MM.1S (cell line): ENCODE measurements at regions not wholly inside any gene's neighbourhood (a gene's known extent, or its start where the extent isn't known, plus 50 kb on each side); places are given as distances from the start of the nearest gene placed in this dataset.

Experiments
- DNase-seq: peaks from one replicate; pipeline ENCODE4 v3.0.0-alpha.2; 2015
- H2AFZ ChIP-seq: fragments of 300-600 bp; sonication (generic); 2 replicates; pipeline ENCODE4 v1.6.0; 2016; ENCODE audit warnings: antibody characterized with exemption, low read length
- H3F3A ChIP-seq: fragments of 300-600 bp; sonication (generic); 2 replicates; pipeline ENCODE4 v1.6.1; 2016; ENCODE audit warnings: mild to moderate bottlenecking, antibody characterized with exemption, low read length, moderate library complexity, mixed read lengths; ENCODE audit not compliant: insufficient read depth
- H3K27ac ChIP-seq: fragments of 300-600 bp; sonication (generic); 2 replicates; pipeline ENCODE4 v1.5.1; 2016; ENCODE audit warnings: mild to moderate bottlenecking, low read length
- H3K27me3 ChIP-seq: fragments of 300-600 bp; sonication (generic); replicated peaks from 2 replicates; pipeline ENCODE4 v1.6.0; 2016; ENCODE audit warnings: low read length; ENCODE audit not compliant: insufficient read depth
- H3K36me3 ChIP-seq: fragments of 300-600 bp; sonication (generic); replicated peaks from 2 replicates; pipeline ENCODE4 v1.6.1; 2016; ENCODE audit warnings: mild to moderate bottlenecking, low read length, mixed read lengths; ENCODE audit not compliant: insufficient read depth
- H3K4me1 ChIP-seq: fragments of 300-600 bp; sonication (generic); 2 replicates; pipeline ENCODE4 v1.6.1; 2016; ENCODE audit warnings: low read length, mixed read lengths
- H3K4me2 ChIP-seq: fragments of 300-600 bp; sonication (generic); 2 replicates; pipeline ENCODE4 v1.6.0; 2016; ENCODE audit warnings: low read depth, low read length
- H3K4me3 ChIP-seq: fragments of 300-600 bp; sonication (generic); 2 replicates; pipeline ENCODE4 v1.5.1; 2016; ENCODE audit warnings: low read length, mixed read lengths
- H3K79me2 ChIP-seq: fragments of 300-600 bp; sonication (generic); 2 replicates; pipeline ENCODE4 v1.6.1; 2016; ENCODE audit warnings: mixed run types, low read length, mixed read lengths
- H3K9ac ChIP-seq: fragments of 300-600 bp; sonication (generic); 2 replicates; pipeline ENCODE4 v1.6.1; 2016; ENCODE audit warnings: low read length, mixed read lengths
- H3K9me2 ChIP-seq: fragments of 300-600 bp; sonication (generic); replicated peaks from 2 replicates; pipeline ENCODE4 v1.6.1; 2016; ENCODE audit warnings: mild to moderate bottlenecking, low read length, mixed read lengths; ENCODE audit not compliant: insufficient read depth
- H3K9me3 ChIP-seq: fragments of 300-600 bp; sonication (generic); replicated peaks from 2 replicates; pipeline ENCODE4 v1.6.1; 2016; ENCODE audit warnings: mild to moderate bottlenecking, low read length, mixed read lengths; ENCODE audit not compliant: insufficient read depth
- H4K20me1 ChIP-seq: fragments of 300-600 bp; sonication (generic); 2 replicates; pipeline ENCODE4 v1.6.1; 2016; ENCODE audit warnings: mild to moderate bottlenecking, low read length, moderate library complexity, mixed read lengths; ENCODE audit not compliant: insufficient read depth
- CTCF ChIP-seq: fragments of 300-600 bp; sonication (generic); IDR thresholded peaks from 2 replicates; pipeline ENCODE4 v1.5.1; 2016; ENCODE audit warnings: antibody characterized with exemption, low read length, mixed read lengths
- EZH2 ChIP-seq: fragments of 300-600 bp; sonication (generic); optimal IDR thresholded peaks from 2 replicates; pipeline ENCODE3; 2017; ENCODE audit warnings: low read depth, mild to moderate bottlenecking, antibody characterized with exemption, low read length, mixed read lengths
- EZH2phosphoT487 ChIP-seq: fragments of 300-600 bp; sonication (generic); IDR thresholded peaks from 2 replicates; pipeline ENCODE4 v1.6.1; 2018; ENCODE audit warnings: antibody characterized with exemption, low read length

GRCh38 chr11:19506816-19507486 lies 205.7 kb upstream of the NAV2 start:
- TF ChIP-seq EZH2phosphoT487 = no peak
- TF ChIP-seq EZH2 = no peak
- no peak for TF ChIP-seq CTCF
- Histone ChIP-seq H3K9me2 (no peaks in the 10 kb centered on the region), H3K4me1 (peaks cover 8% of the 10 kb centered on the region), H3K79me2 (peaks cover 6% of the 10 kb centered on the region), H3F3A (no peaks in the 10 kb centered on the region), H3K4me3 (no peak overlapping the region), H3K9me3 (no peaks in the 10 kb centered on the region), H4K20me1 (no peaks in the 10 kb centered on the region), H3K27ac (no peak overlapping the region), H3K36me3 (no peaks in the 10 kb centered on the region), H2AFZ (no peak overlapping the region), H3K4me2 (no peak overlapping the region), H3K27me3 (no peaks in the 10 kb centered on the region), H3K9ac (no peak overlapping the region)
- no peak for DNase-seq

- Histone ChIP-seq H3K4me3 (no peak overlapping the region), H3F3A (no peaks in the 10 kb centered on the region), H3K9ac (no peak overlapping the region), H2AFZ (no peak overlapping the region), H4K20me1 (no peaks in the 10 kb centered on the region), H3K9me2 (no peaks in the 10 kb centered on the region), H3K79me2 (peaks cover 3% of the 10 kb centered on the region; the same call in 1 of the 2 replicates), H3K9me3 (no peaks in the 10 kb centered on the region), H3K27ac (no peak overlapping the region), H3K4me2 (no peak overlapping the region), H3K27me3 (no peaks in the 10 kb centered on the region), H3K36me3 (no peaks in the 10 kb centered on the region), H3K4me1 (no peaks in the 10 kb centered on the region)
- TF ChIP-seq EZH2phosphoT487 (no peak), EZH2 (no peak), CTCF (no peak)
- DNase-seq = no peak
Observed at GRCh38 chr11:19502691-19503253, 209.9 kb upstream of the NAV2 start.

- H3K9ac ChIP-seq = no peak overlapping the region
- H3K79me2 ChIP-seq = peaks cover 3% of the 10 kb centered on the region; the same call in 1 of the 2 replicates
- no peak for DNase-seq
- H3K36me3 ChIP-seq = no peaks in the 10 kb centered on the region
- H3K4me1 ChIP-seq = no peaks in the 10 kb centered on the region
- no peaks in the 10 kb centered on the region for H3K9me2 ChIP-seq
- H3K27me3 ChIP-seq = no peaks in the 10 kb centered on the region
- H3F3A ChIP-seq = no peaks in the 10 kb centered on the region
- TF ChIP-seq EZH2 = no peak
- TF ChIP-seq EZH2phosphoT487 = no peak
- no peak for TF ChIP-seq CTCF
- H3K4me3 ChIP-seq = no peak overlapping the region
- no peak overlapping the region for H2AFZ ChIP-seq
- H4K20me1 ChIP-seq = no peaks in the 10 kb centered on the region
- H3K9me3 ChIP-seq = no peaks in the 10 kb centered on the region
- no peak overlapping the region for H3K4me2 ChIP-seq
- H3K27ac ChIP-seq = no peak overlapping the region
Observed at GRCh38 chr11:19501631-19502030, 211.0 kb upstream of the NAV2 start.
